HEK293 (cell line): ENCODE measurements at regions not wholly inside any gene's neighbourhood (a gene's known extent, or its start where the extent isn't known, plus 50 kb on each side); places are given as distances from the start of the nearest gene placed in this dataset.

Source experiments
- CTCF ChIA-PET: fragments of 350-600 bp; formaldehyde crosslinking; extraction: SDS; loops from one replicate; lab custom pipeline; 2021; ENCODE audit warnings: antibody characterized with exemption; lab: Yijun Ruan, JAX
- POLR2A ChIA-PET: fragments of 300-600 bp; formaldehyde crosslinking; extraction: SDS; loops from one replicate; lab custom pipeline; 2020; ENCODE audit warnings: antibody characterized with exemption, inconsistent platforms; lab: Yijun Ruan, JAX
- H3K27ac ChIP-seq: fragments of 200-500 bp; sonication (Bioruptor generic); 2 replicates; pipeline ENCODE4 v1.5.1; 2014; ENCODE audit warnings: low read depth, low read length, control low read depth, inconsistent platforms; ENCODE audit errors: extremely low read depth
- H3K36me3 ChIP-seq, 2 experiments: fragments of 200-500 bp in 1 of 2; sonication (Bioruptor generic) in 1 of 2; 1 replicate in 1 of 2; 2 replicates in 1 of 2; pipeline ENCODE4 v1.5.1; 2014 to 2017; ENCODE audit warnings: inconsistent platforms in 2 of 2, low read length in 2 of 2; ENCODE audit not compliant: control insufficient read depth in 2 of 2, insufficient read depth in 1 of 2
- H3K4me1 ChIP-seq: fragments of 200-500 bp; sonication (Bioruptor generic); 2 replicates; pipeline ENCODE4 v1.5.1; 2014; ENCODE audit warnings: mild to moderate bottlenecking, low read length, inconsistent platforms; ENCODE audit not compliant: control insufficient read depth, insufficient read depth
- H3K4me3 ChIP-seq: 2 replicates; pipeline ENCODE4 v1.5.1; 2011; ENCODE audit warnings: low read depth, mild to moderate bottlenecking, control low read depth, low read length, moderate library complexity
- H3K9me3 ChIP-seq: fragments of 200-500 bp; sonication (Bioruptor generic); 2 replicates; pipeline ENCODE4 v1.5.1; 2014; ENCODE audit warnings: low read depth, low read length, inconsistent platforms; ENCODE audit not compliant: control insufficient read depth, insufficient read depth
- OSR2 ChIP-seq: fragments of 450-650 bp; formaldehyde crosslinking; IDR thresholded peaks from 2 replicates; pipeline ENCODE4 v1.5.1; 2016; ENCODE audit warnings: missing biosample characterization, missing genetic modification characterization
- PRDM1 ChIP-seq: fragments of 450-650 bp; formaldehyde crosslinking; IDR thresholded peaks from 2 replicates; pipeline ENCODE4; 2016; ENCODE audit warnings: missing biosample characterization, missing genetic modification characterization
- PRDM4 ChIP-seq: fragments of 450-650 bp; formaldehyde crosslinking; IDR thresholded peaks from 2 replicates; pipeline ENCODE4 v1.5.1; 2017; ENCODE audit warnings: missing biosample characterization, missing genetic modification characterization
- SP7 ChIP-seq: fragments of 450-650 bp; formaldehyde crosslinking; IDR thresholded peaks from 2 replicates; pipeline ENCODE4 v1.5.1; 2016; ENCODE audit warnings: missing biosample characterization, missing genetic modification characterization
- YY2 ChIP-seq: fragments of 450-650 bp; formaldehyde crosslinking; IDR thresholded peaks from 2 replicates; pipeline ENCODE4 v1.5.1; 2016; ENCODE audit warnings: missing biosample characterization, missing genetic modification characterization
- ZBTB17 ChIP-seq: fragments of 450-650 bp; formaldehyde crosslinking; IDR thresholded peaks from 2 replicates; pipeline ENCODE4 v1.5.1; 2016; ENCODE audit warnings: missing biosample characterization, missing genetic modification characterization
- ZBTB26 ChIP-seq: fragments of 450-650 bp; formaldehyde crosslinking; optimal IDR thresholded peaks from 2 replicates; pipeline ENCODE3; 2016; ENCODE audit warnings: missing biosample characterization, mild to moderate bottlenecking, missing genetic modification characterization
- ZNF10 ChIP-seq: fragments of 450-650 bp; formaldehyde crosslinking; IDR thresholded peaks from 2 replicates; pipeline ENCODE4 v1.5.1; 2017; ENCODE audit warnings: missing biosample characterization, missing genetic modification characterization
- ZNF140 ChIP-seq: fragments of 450-650 bp; formaldehyde crosslinking; IDR thresholded peaks from 2 replicates; pipeline ENCODE4 v1.5.1; 2016; ENCODE audit warnings: missing biosample characterization, missing genetic modification characterization
- ZNF148 ChIP-seq: fragments of 450-650 bp; formaldehyde crosslinking; IDR thresholded peaks from 2 replicates; pipeline ENCODE4 v1.5.0; 2017; ENCODE audit warnings: missing biosample characterization, missing genetic modification characterization, borderline replicate concordance
- ZNF157 ChIP-seq: fragments of 450-650 bp; formaldehyde crosslinking; IDR thresholded peaks from 2 replicates; pipeline ENCODE4 v1.5.1; 2016; ENCODE audit warnings: missing biosample characterization, missing genetic modification characterization
- ZNF169 ChIP-seq: fragments of 450-650 bp; formaldehyde crosslinking; IDR thresholded peaks from 2 replicates; pipeline ENCODE4 v1.5.1; 2016; ENCODE audit warnings: missing biosample characterization, missing genetic modification characterization
- ZNF433 ChIP-seq: fragments of 450-650 bp; formaldehyde crosslinking; IDR thresholded peaks from 2 replicates; pipeline ENCODE4 v1.5.1; 2016; ENCODE audit warnings: missing biosample characterization, missing genetic modification characterization, low read depth
- ZNF510 ChIP-seq: fragments of 450-650 bp; formaldehyde crosslinking; IDR thresholded peaks from 2 replicates; pipeline ENCODE4 v1.5.1; 2018; ENCODE audit warnings: mild to moderate bottlenecking, missing genetic modification characterization, missing biosample characterization; ENCODE audit not compliant: insufficient replicate concordance
- ZNF548 ChIP-seq: fragments of 450-650 bp; formaldehyde crosslinking; IDR thresholded peaks from 2 replicates; pipeline ENCODE4 v1.5.1; 2016; ENCODE audit warnings: missing biosample characterization, missing genetic modification characterization
- ZNF596 ChIP-seq: fragments of 450-650 bp; IDR thresholded peaks from 2 replicates; pipeline ENCODE4 v1.5.0; 2018; ENCODE audit warnings: missing biosample characterization, mild to moderate bottlenecking, missing genetic modification characterization, moderate library complexity
- ZNF623 ChIP-seq: fragments of 450-650 bp; formaldehyde crosslinking; IDR thresholded peaks from 2 replicates; pipeline ENCODE4 v1.5.1; 2016; ENCODE audit warnings: missing biosample characterization, missing genetic modification characterization
- ZNF639 ChIP-seq: fragments of 450-650 bp; formaldehyde crosslinking; IDR thresholded peaks from 2 replicates; pipeline ENCODE4 v1.5.1; 2016; ENCODE audit warnings: missing biosample characterization, missing genetic modification characterization
- ZNF677 ChIP-seq: fragments of 450-650 bp; IDR thresholded peaks from 2 replicates; pipeline ENCODE4 v1.5.0; 2018; ENCODE audit warnings: missing biosample characterization, mild to moderate bottlenecking, missing genetic modification characterization, moderate library complexity
- ZNF692 ChIP-seq: fragments of 450-650 bp; formaldehyde crosslinking; IDR thresholded peaks from 2 replicates; pipeline ENCODE4 v1.5.1; 2016; ENCODE audit warnings: missing biosample characterization, missing genetic modification characterization
- ZNF707 ChIP-seq: fragments of 450-650 bp; formaldehyde crosslinking; IDR thresholded peaks from 2 replicates; pipeline ENCODE4 v1.5.1; 2016; ENCODE audit warnings: missing biosample characterization, missing genetic modification characterization
- ZNF776 ChIP-seq: fragments of 450-650 bp; formaldehyde crosslinking; IDR thresholded peaks from 2 replicates; pipeline ENCODE4 v1.5.0; 2017; ENCODE audit warnings: missing biosample characterization, missing genetic modification characterization, borderline replicate concordance
- ZNF792 ChIP-seq: fragments of 450-650 bp; formaldehyde crosslinking; IDR thresholded peaks from 2 replicates; pipeline ENCODE4 v1.5.1; 2016; ENCODE audit warnings: missing biosample characterization, missing genetic modification characterization
- ZSCAN5A ChIP-seq: fragments of 450-650 bp; formaldehyde crosslinking; IDR thresholded peaks from 2 replicates; pipeline ENCODE4 v1.5.1; 2016; ENCODE audit warnings: missing biosample characterization, missing genetic modification characterization

- TF ChIP-seq PRDM4 (tag by site-specific recombination) (no peak), ZNF639 (no peak), YY2 (tag by site-specific recombination) (no peak)
These were observed 217.8 kb downstream of the SHOX start (continued) for GRCh38 chrX:848386-848785.

GRCh38 chrX:843306-843705, 212.7 kb downstream of the SHOX start:
- CTCF ChIA-PET: no interaction called here
- POLR2A ChIA-PET: no interaction called here
- Histone ChIP-seq H3K4me1 (no peaks in the 10 kb centered on the region), H3K36me3 (no peaks in the 10 kb centered on the region), H3K4me3 (no peak overlapping the region), H3K9me3 (no peaks in the 10 kb centered on the region), H3K27ac (no peak overlapping the region)
- TF ChIP-seq ZNF792 (tag by site-specific recombination) (no peak), ZNF548 (no peak), ZBTB17 (tag by site-specific recombination) (no peak), ZBTB26 (tag by site-specific recombination) (no peak), ZNF596 (no peak)

- ChIA-PET CTCF (no interaction called here), POLR2A (no interaction called here)
- Histone ChIP-seq H3K4me3 (no peak overlapping the region), H3K4me1 (no peaks in the 10 kb centered on the region), H3K27ac (no peak overlapping the region), H3K9me3 (no peaks in the 10 kb centered on the region; the same call in 1 of the 2 replicates), H3K36me3 (no peaks in the 10 kb centered on the region)
- TF ChIP-seq PRDM1: no peak
- TF ChIP-seq ZNF677 (tag by site-specific recombination): no peak
- TF ChIP-seq ZNF148: no peak
- TF ChIP-seq ZSCAN5A (tag by site-specific recombination): no peak
- no peak for TF ChIP-seq ZNF433 (tag by site-specific recombination)
- TF ChIP-seq ZNF510 (tag by site-specific recombination): no peak
- TF ChIP-seq ZNF776 (tag by site-specific recombination): no peak
- no peak for TF ChIP-seq ZNF140
- TF ChIP-seq ZNF10: no peak
- TF ChIP-seq ZNF169 (tag by site-specific recombination): no peak
- no peak for TF ChIP-seq ZNF623 (tag by site-specific recombination)
- no peak for TF ChIP-seq ZNF157 (tag by site-specific recombination)
- TF ChIP-seq OSR2 (tag by site-specific recombination): no peak
- no peak for TF ChIP-seq ZNF707 (tag by site-specific recombination)
- no peak for TF ChIP-seq ZNF692 (tag by site-specific recombination)
- TF ChIP-seq SP7 (tag by site-specific recombination): no peak
These were observed 210.0 kb downstream of the SHOX start for GRCh38 chrX:840556-840955.
